ENCODE measurements at regions not wholly inside any gene's neighbourhood (a gene's known extent, or its start where the extent isn't known, plus 50 kb on each side); places are given as distances from the start of the nearest gene placed in this dataset.
"Not testable (repeated sequence)": the region's sequence is repeated elsewhere in the genome, so short reads cannot be mapped to it uniquely, and the experiment has no call there.

- no peak for ATAC-seq (replicated peaks)
- Mint-ChIP-seq H3K4me1 (no peaks in the 10 kb centered on the region), H3K9me3 (no peaks in the 10 kb centered on the region), H3K36me3 (ENCODE audit: low read depth) (no peaks in the 10 kb centered on the region), H3K4me3 (no peak overlapping the region), H3K27ac (no peak overlapping the region), H3K27me3 (no peaks in the 10 kb centered on the region)
Observed at GRCh38 chr6:115768500-115768899, 292.2 kb downstream of the FRK start.

- Mint-ChIP-seq H3K4me1 (no peaks in the 10 kb centered on the region), H3K27ac (no peak overlapping the region)
- ATAC-seq (replicated peaks): no peak
Observed at GRCh38 chr6:115767931-115768330, 292.8 kb downstream of the FRK start.

GRCh38 chr6:115766745-115767462, 293.8 kb downstream of the FRK start:
- Mint-ChIP-seq H3K36me3 (ENCODE audit: low read depth) (no peaks in the 10 kb centered on the region), H3K9me3 (peaks cover 3% of the 10 kb centered on the region), H3K4me1 (no peaks in the 10 kb centered on the region), H3K4me3 (no peak overlapping the region), H3K27ac (no peak overlapping the region), H3K27me3 (no peaks in the 10 kb centered on the region)
- no peak for ATAC-seq (replicated peaks)

More at GRCh38 chr6:115767931-115768330, 292.8 kb downstream of the FRK start:
- Mint-ChIP-seq H3K36me3 (ENCODE audit: low read depth) (no peaks in the 10 kb centered on the region), H3K9me3 (no peaks in the 10 kb centered on the region), H3K4me3 (no peak overlapping the region), H3K27me3 (no peaks in the 10 kb centered on the region)

- ATAC-seq (replicated peaks): no peak
- no peaks in the 10 kb centered on the region for H3K27me3 Mint-ChIP-seq
- no peak overlapping the region for H3K4me3 Mint-ChIP-seq
- no peaks in the 10 kb centered on the region for H3K36me3 Mint-ChIP-seq (ENCODE audit: low read depth)
- H3K9me3 Mint-ChIP-seq: peaks cover 3% of the 10 kb centered on the region
- H3K4me1 Mint-ChIP-seq: no peaks in the 10 kb centered on the region
- no peak overlapping the region for H3K27ac Mint-ChIP-seq
Observed at GRCh38 chr6:115765966-115766365, 294.7 kb downstream of the FRK start.

GRCh38 chr6:115759051-115759450, 301.6 kb downstream of the FRK start:
- H3K4me3 Mint-ChIP-seq: no peak overlapping the region
- peaks cover 3% of the 10 kb centered on the region for H3K9me3 Mint-ChIP-seq
- ATAC-seq (replicated peaks): no peak
- no peak overlapping the region for H3K27ac Mint-ChIP-seq
- no peaks in the 10 kb centered on the region for H3K36me3 Mint-ChIP-seq (ENCODE audit: low read depth)
- no peaks in the 10 kb centered on the region for H3K4me1 Mint-ChIP-seq
- H3K27me3 Mint-ChIP-seq: no peaks in the 10 kb centered on the region

- Mint-ChIP-seq H3K4me1 (no peaks in the 10 kb centered on the region), H3K36me3 (ENCODE audit: low read depth) (no peaks in the 10 kb centered on the region), H3K4me3 (no peak overlapping the region), H3K27ac (no peak overlapping the region), H3K9me3 (no peaks in the 10 kb centered on the region), H3K27me3 (no peaks in the 10 kb centered on the region)
- no peak for ATAC-seq (replicated peaks)
Observed at GRCh38 chr6:115753446-115753845, 307.2 kb downstream of the FRK start.

GRCh38 chr6:115750946-115751345, 309.7 kb downstream of the FRK start:
- no peak for ATAC-seq (replicated peaks)
- H3K9me3 Mint-ChIP-seq: no peaks in the 10 kb centered on the region
- H3K27ac Mint-ChIP-seq: no peak overlapping the region
- no peak overlapping the region for H3K4me3 Mint-ChIP-seq
- H3K36me3 Mint-ChIP-seq (ENCODE audit: low read depth): no peaks in the 10 kb centered on the region
- no peaks in the 10 kb centered on the region for H3K27me3 Mint-ChIP-seq
- no peaks in the 10 kb centered on the region for H3K4me1 Mint-ChIP-seq

GRCh38 chr6:115750292-115750691, 310.4 kb downstream of the FRK start:
- no peaks in the 10 kb centered on the region for H3K9me3 Mint-ChIP-seq
- H3K4me1 Mint-ChIP-seq: no peaks in the 10 kb centered on the region
- no peaks in the 10 kb centered on the region for H3K36me3 Mint-ChIP-seq (ENCODE audit: low read depth)
- no peak overlapping the region for H3K4me3 Mint-ChIP-seq
- no peaks in the 10 kb centered on the region for H3K27me3 Mint-ChIP-seq
- no peak overlapping the region for H3K27ac Mint-ChIP-seq
- ATAC-seq (replicated peaks): no peak

- Mint-ChIP-seq H3K27ac (no peak overlapping the region), H3K9me3 (no peaks in the 10 kb centered on the region), H3K4me1 (no peaks in the 10 kb centered on the region), H3K27me3 (no peaks in the 10 kb centered on the region), H3K36me3 (ENCODE audit: low read depth) (no peaks in the 10 kb centered on the region), H3K4me3 (no peak overlapping the region)
- ATAC-seq (replicated peaks): no peak
Observed at GRCh38 chr6:115747719-115748118, 313.0 kb downstream of the FRK start.

GRCh38 chr6:115746583-115746982, 314.1 kb downstream of the FRK start:
- not testable (repeated sequence) for H3K4me3 Mint-ChIP-seq; H3K27me3 Mint-ChIP-seq; H3K9me3 Mint-ChIP-seq; H3K4me1 Mint-ChIP-seq; ATAC-seq (replicated peaks); H3K36me3 Mint-ChIP-seq (ENCODE audit: low read depth); H3K27ac Mint-ChIP-seq

GRCh38 chr6:115740907-115741306, 319.8 kb downstream of the FRK start:
- Mint-ChIP-seq H3K36me3 (ENCODE audit: low read depth) (no peaks in the 10 kb centered on the region), H3K4me3 (no peak overlapping the region)
- no peak for ATAC-seq (replicated peaks)

GRCh38 chr6:115735610-115736009, 325.1 kb downstream of the FRK start:
- Mint-ChIP-seq H3K27me3 (no peaks in the 10 kb centered on the region), H3K4me1 (no peaks in the 10 kb centered on the region)

More at GRCh38 chr6:115740907-115741306, 319.8 kb downstream of the FRK start:
- Mint-ChIP-seq H3K27me3 (no peaks in the 10 kb centered on the region), H3K4me1 (no peaks in the 10 kb centered on the region), H3K9me3 (peaks cover 6% of the 10 kb centered on the region), H3K27ac (no peak overlapping the region)

GRCh38 chr6:115733426-115733825, 327.3 kb downstream of the FRK start:
- Mint-ChIP-seq H3K36me3 (ENCODE audit: low read depth) (no peaks in the 10 kb centered on the region), H3K9me3 (peaks cover 11% of the 10 kb centered on the region), H3K4me3 (no peak overlapping the region), H3K27ac (no peak overlapping the region), H3K4me1 (no peaks in the 10 kb centered on the region), H3K27me3 (no peaks in the 10 kb centered on the region)
- no peak for ATAC-seq (replicated peaks)

More at GRCh38 chr6:115735610-115736009, 325.1 kb downstream of the FRK start:
- ATAC-seq (replicated peaks): no peak
- no peak overlapping the region for H3K27ac Mint-ChIP-seq
- peaks cover 16% of the 10 kb centered on the region for H3K9me3 Mint-ChIP-seq
- no peaks in the 10 kb centered on the region for H3K36me3 Mint-ChIP-seq (ENCODE audit: low read depth)
- H3K4me3 Mint-ChIP-seq: no peak overlapping the region

GRCh38 chr6:115729036-115729435, 331.7 kb downstream of the FRK start:
- ATAC-seq (replicated peaks): no peak
- H3K9me3 Mint-ChIP-seq: peaks cover 16% of the 10 kb centered on the region
- no peaks in the 10 kb centered on the region for H3K4me1 Mint-ChIP-seq
- peaks cover 3% of the 10 kb centered on the region for H3K27me3 Mint-ChIP-seq
- no peaks in the 10 kb centered on the region for H3K36me3 Mint-ChIP-seq (ENCODE audit: low read depth)
- no peak overlapping the region for H3K27ac Mint-ChIP-seq
- H3K4me3 Mint-ChIP-seq: no peak overlapping the region

GRCh38 chr6:115728171-115728570, 332.5 kb downstream of the FRK start:
- no peaks in the 10 kb centered on the region for H3K36me3 Mint-ChIP-seq (ENCODE audit: low read depth)
- no peak overlapping the region for H3K27ac Mint-ChIP-seq
- peaks cover 3% of the 10 kb centered on the region for H3K27me3 Mint-ChIP-seq
- no peak for ATAC-seq (replicated peaks)
- H3K4me3 Mint-ChIP-seq: no peak overlapping the region
- H3K4me1 Mint-ChIP-seq: no peaks in the 10 kb centered on the region
- peaks cover 16% of the 10 kb centered on the region for H3K9me3 Mint-ChIP-seq

- no peak for ATAC-seq (replicated peaks)
- Mint-ChIP-seq H3K9me3 (no peaks in the 10 kb centered on the region), H3K36me3 (ENCODE audit: low read depth) (no peaks in the 10 kb centered on the region), H3K4me1 (no peaks in the 10 kb centered on the region), H3K27ac (no peak overlapping the region), H3K4me3 (no peak overlapping the region), H3K27me3 (no peaks in the 10 kb centered on the region)
Observed at GRCh38 chr6:115721564-115721963, 339.1 kb downstream of the FRK start.

Data from activated T-helper 17 cell treated with anti-CD3 and anti-CD28 coated beads, Interleukin-2, amount 50 U/mL, for 72 hours (primary cell).